ENCODE measurements at regions not wholly inside any gene's neighbourhood (a gene's known extent, or its start where the extent isn't known, plus 50 kb on each side); places are given as distances from the start of the nearest gene placed in this dataset.
"Not testable (repeated sequence)": the region's sequence is repeated elsewhere in the genome, so short reads cannot be mapped to it uniquely, and the experiment has no call there.

GRCh38 chr2:17398770-17399169 lies 119.5 kb downstream of the RAD51AP2 start:
- DNase-seq (ENCODE audit: insufficient read length, low spot score) (no peak), FAIRE-seq (no peak)
- no peak for TF ChIP-seq POLR2A (IDR thresholded peaks at IDR 0.05; ENCODE audit: low read depth, low read length)

GRCh38 chr2:17388798-17389197 lies 129.4 kb downstream of the RAD51AP2 start:
- DNase-seq (ENCODE audit: insufficient read length, low spot score) (no peak), FAIRE-seq (no peak)
- TF ChIP-seq POLR2A (IDR thresholded peaks at IDR 0.05; ENCODE audit: low read depth, low read length), result no peak

GRCh38 chr2:17387591-17387990 lies 130.6 kb downstream of the RAD51AP2 start:
- DNase-seq (ENCODE audit: insufficient read length, low spot score), result no peak
- no peak for FAIRE-seq
- TF ChIP-seq POLR2A (IDR thresholded peaks at IDR 0.05; ENCODE audit: low read depth, low read length), result no peak

- no peak for FAIRE-seq
- no peak for DNase-seq (ENCODE audit: insufficient read length, low spot score)
- TF ChIP-seq POLR2A (IDR thresholded peaks at IDR 0.05; ENCODE audit: low read depth, low read length), result no peak
Observed at GRCh38 chr2:17386771-17387170, 131.5 kb downstream of the RAD51AP2 start.

- FAIRE-seq (no peak), DNase-seq (ENCODE audit: insufficient read length, low spot score) (no peak)
- TF ChIP-seq POLR2A (IDR thresholded peaks at IDR 0.05; ENCODE audit: low read depth, low read length), result no peak
Observed at GRCh38 chr2:17380003-17380402, 138.2 kb downstream of the RAD51AP2 start.

- no peak for DNase-seq (ENCODE audit: insufficient read length, low spot score)
- FAIRE-seq, result no peak
- no peak for TF ChIP-seq POLR2A (IDR thresholded peaks at IDR 0.05; ENCODE audit: low read depth, low read length)
Observed at GRCh38 chr2:17375262-17375661, 143.0 kb downstream of the RAD51AP2 start.

GRCh38 chr2:17373741-17374140 lies 144.5 kb downstream of the RAD51AP2 start:
- no peak for TF ChIP-seq POLR2A (IDR thresholded peaks at IDR 0.05; ENCODE audit: low read depth, low read length)

GRCh38 chr2:17373041-17373440 lies 145.2 kb downstream of the RAD51AP2 start:
- TF ChIP-seq POLR2A (IDR thresholded peaks at IDR 0.05; ENCODE audit: low read depth, low read length), result no peak
- no peak for FAIRE-seq
- no peak for DNase-seq (ENCODE audit: insufficient read length, low spot score)

More at GRCh38 chr2:17373741-17374140, 144.5 kb downstream of the RAD51AP2 start:
- FAIRE-seq (no peak), DNase-seq (ENCODE audit: insufficient read length, low spot score) (no peak)

GRCh38 chr2:17363846-17364245 lies 154.4 kb downstream of the RAD51AP2 start:
- FAIRE-seq (no peak), DNase-seq (ENCODE audit: insufficient read length, low spot score) (no peak)
- no peak for TF ChIP-seq POLR2A (IDR thresholded peaks at IDR 0.05; ENCODE audit: low read depth, low read length)

- no peak for FAIRE-seq
- DNase-seq (ENCODE audit: insufficient read length, low spot score), result no peak
- TF ChIP-seq POLR2A (IDR thresholded peaks at IDR 0.05; ENCODE audit: low read depth, low read length), result no peak
Observed at GRCh38 chr2:17362956-17363355, 155.3 kb downstream of the RAD51AP2 start.

GRCh38 chr2:17355608-17356329 lies 162.5 kb downstream of the RAD51AP2 start:
- DNase-seq (ENCODE audit: insufficient read length, low spot score) (no peak), FAIRE-seq (no peak)
- TF ChIP-seq POLR2A (IDR thresholded peaks at IDR 0.05; ENCODE audit: low read depth, low read length), result no peak

GRCh38 chr2:17353263-17353662 lies 165.0 kb downstream of the RAD51AP2 start:
- DNase-seq (ENCODE audit: insufficient read length, low spot score) (no peak), FAIRE-seq (no peak)
- TF ChIP-seq POLR2A (IDR thresholded peaks at IDR 0.05; ENCODE audit: low read depth, low read length), result no peak

GRCh38 chr2:17342692-17343091 lies 175.5 kb downstream of the RAD51AP2 start:
- not testable (repeated sequence) for FAIRE-seq; DNase-seq (ENCODE audit: insufficient read length, low spot score)

GRCh38 chr2:17337507-17337906 lies 180.7 kb downstream of the RAD51AP2 start:
- no peak for TF ChIP-seq POLR2A (IDR thresholded peaks at IDR 0.05; ENCODE audit: low read depth, low read length)
- no peak for FAIRE-seq
- no peak for DNase-seq (ENCODE audit: insufficient read length, low spot score)

GRCh38 chr2:17336458-17336857 lies 181.8 kb downstream of the RAD51AP2 start:
- no peak for DNase-seq (ENCODE audit: insufficient read length, low spot score)
- no peak for FAIRE-seq
- no peak for TF ChIP-seq POLR2A (IDR thresholded peaks at IDR 0.05; ENCODE audit: low read depth, low read length)
